A549 (cell line): ENCODE measurements at regions not wholly inside any gene's neighbourhood (a gene's known extent, or its start where the extent isn't known, plus 50 kb on each side); places are given as distances from the start of the nearest gene placed in this dataset.

ENCODE experiments used
- ATAC-seq, 2 experiments: fragments of 200-7000 bp in 1 of 2; fragments of >200 bp in 1 of 2; cut with Nextera tagmentation in 1 of 2; cut with Tn5 transposase in 1 of 2; 3 replicates each; pipeline versions ENCODE4 v1.8.0 to v1.9.1; 2018 to 2020; ENCODE audit warnings: mild to moderate bottlenecking in 1 of 2, moderate library complexity in 1 of 2
- CTCF ChIA-PET: fragments of 300-600 bp; sonication (Branson Sonifier 250); formaldehyde crosslinking; extraction: SDS; loops from one replicate; lab custom pipeline; 2021; ENCODE audit warnings: antibody characterized with exemption, inconsistent platforms; lab: Yijun Ruan, JAX
- POLR2A ChIA-PET: fragments of 350-600 bp; formaldehyde crosslinking; extraction: SDS; loops from one replicate; lab custom pipeline; 2021; ENCODE audit warnings: antibody characterized with exemption, inconsistent platforms; lab: Yijun Ruan, JAX
- DNase-seq, 2 experiments: peaks; one replicate each; pipeline versions ENCODE4 v3.0.0 to v3.0.0-alpha.2; 2011 to 2016; ENCODE audit warnings: low read depth in 1 of 2, low spot score in 1 of 2
- FAIRE-seq: peaks from 2 replicates; lab custom pipeline; 2011; peaks lifted over from hg19 to GRCh38; lab: Jason Lieb, UNC
- H3K27ac ChIP-seq, 2 experiments: fragments of >200 bp; sonication (Bioruptor Twin); formaldehyde crosslinking; 3 replicates each; pipeline ENCODE4 v1.5.1; 2016 to 2017
- H3K4me1 ChIP-seq: fragments of >200 bp; sonication (Bioruptor Twin); formaldehyde crosslinking; 3 replicates; pipeline ENCODE4 v1.6.1; 2016
- H3K4me2 ChIP-seq: fragments of >200 bp; sonication (Bioruptor Twin); formaldehyde crosslinking; 3 replicates; pipeline ENCODE4 v1.6.1; 2016
- H3K4me3 ChIP-seq: fragments of >200 bp; sonication (Bioruptor Twin); formaldehyde crosslinking; 3 replicates; pipeline ENCODE4 v1.5.1; 2016
- H3K9me3 ChIP-seq: fragments of >200 bp; sonication (Bioruptor Twin); formaldehyde crosslinking; 3 replicates; pipeline ENCODE4 v1.6.1; 2016
- BCL3 ChIP-seq: fragments of >200 bp; sonication (Bioruptor Twin); formaldehyde crosslinking; IDR thresholded peaks from 3 replicates; pipeline ENCODE4 v1.6.1; 2016
- CBX2 ChIP-seq: fragments of 200-600 bp; sonication (generic); IDR thresholded peaks from 2 replicates; pipeline ENCODE4 v1.6.1; 2016; ENCODE audit warnings: low read depth, mild to moderate bottlenecking, borderline replicate concordance
- CTCF ChIP-seq: fragments of >200 bp; sonication (Bioruptor Twin); formaldehyde crosslinking; IDR thresholded peaks from 3 replicates; pipeline ENCODE4 v1.5.1; 2016
- FOSB ChIP-seq: fragments of 250-450 bp; sonication (Bioruptor Pico); IDR thresholded peaks from 2 replicates; pipeline ENCODE4 v1.5.0; 2020; ENCODE audit warnings: mild to moderate bottlenecking, moderate library complexity
- HDAC2 ChIP-seq: fragments of 200-600 bp; sonication (generic); IDR thresholded peaks from 2 replicates; pipeline ENCODE4 v1.6.1; 2016
- HEYL ChIP-seq: fragments of 250-450 bp; sonication (Bioruptor Pico); IDR thresholded peaks from 2 replicates; pipeline ENCODE4 v1.8.0; 2021; ENCODE audit warnings: mild to moderate bottlenecking, moderate library complexity
- HOXA7 ChIP-seq: fragments of 250-450 bp; sonication (Bioruptor Pico); IDR thresholded peaks from 2 replicates; pipeline ENCODE4 v1.5.0; 2020; ENCODE audit warnings: mild to moderate bottlenecking, moderate library complexity
- JUN ChIP-seq, 2 experiments: fragments of >200 bp; sonication (Bioruptor Twin); formaldehyde crosslinking; IDR thresholded peaks; 2 replicates in 1 of 2; 3 replicates in 1 of 2; pipeline ENCODE4 v1.6.1; 2016 to 2017
- KDM5A ChIP-seq: fragments of 200-600 bp; sonication (generic); IDR thresholded peaks from 2 replicates; pipeline ENCODE4 v1.6.1; 2016; ENCODE audit warnings: antibody characterized with exemption, mild to moderate bottlenecking
- MAX ChIP-seq: IDR thresholded peaks from 2 replicates; pipeline ENCODE4 v1.6.1; 2012
- NPAS2 ChIP-seq: fragments of 250-450 bp; sonication (Bioruptor Pico); IDR thresholded peaks from 2 replicates; pipeline ENCODE4 v1.8.0; 2022; ENCODE audit warnings: mild to moderate bottlenecking, moderate library complexity, borderline replicate concordance
- NR3C1 ChIP-seq: fragments of >200 bp; sonication (Bioruptor Twin); formaldehyde crosslinking; IDR thresholded peaks from 3 replicates; pipeline ENCODE4 v1.6.1; 2017
- PHF8 ChIP-seq: fragments of 200-600 bp; sonication (generic); IDR thresholded peaks from 2 replicates; pipeline ENCODE4 v1.6.1; 2016; ENCODE audit warnings: low read depth, mild to moderate bottlenecking, antibody characterized with exemption, moderate library complexity, borderline replicate concordance
- POLR2A ChIP-seq: IDR thresholded peaks from 2 replicates; pipeline ENCODE4 v1.6.1; 2012; ENCODE audit warnings: mild to moderate bottlenecking, low read length
- POLR2AphosphoS2 ChIP-seq: conservative IDR thresholded peaks from 2 replicates; pipeline ENCODE4 v1.6.1; 2012; ENCODE audit warnings: low read length, improper control_type of control experiment, inconsistent platforms
- RAD21 ChIP-seq, 2 experiments: fragments of >200 bp in 1 of 2; sonication (Bioruptor Twin) in 1 of 2; formaldehyde crosslinking in 1 of 2; IDR thresholded peaks in 1 of 2; conservative IDR thresholded peaks in 1 of 2; 2 replicates in 1 of 2; 3 replicates in 1 of 2; pipeline ENCODE4 v1.6.1; 2012 to 2018; ENCODE audit warnings: inconsistent platforms in 1 of 2
- RARB ChIP-seq: fragments of 250-450 bp; sonication (Bioruptor Pico); IDR thresholded peaks from 2 replicates; pipeline ENCODE4 v1.8.0; 2021; ENCODE audit warnings: mild to moderate bottlenecking, moderate library complexity
- RCOR1 ChIP-seq: fragments of 150-350 bp; IDR thresholded peaks from 2 replicates; pipeline ENCODE4 v1.6.1; 2014; ENCODE audit warnings: antibody characterized with exemption, low read length, low read depth
- RFX5 ChIP-seq: fragments of 450-650 bp; IDR thresholded peaks from 2 replicates; pipeline ENCODE4 v1.7.1; 2014; ENCODE audit warnings: antibody characterized with exemption, mild to moderate bottlenecking, moderate library complexity
- SMC3 ChIP-seq: fragments of >200 bp; sonication (Bioruptor Twin); formaldehyde crosslinking; IDR thresholded peaks from 3 replicates; pipeline ENCODE4 v1.6.1; 2018; ENCODE audit warnings: inconsistent platforms
- TP53 ChIP-seq: fragments of 250-450 bp; sonication (Bioruptor Pico); IDR thresholded peaks from 2 replicates; pipeline ENCODE4 v1.5.0; 2021; ENCODE audit warnings: mild to moderate bottlenecking, moderate library complexity
- ZFP36 ChIP-seq: fragments of 450-650 bp; IDR thresholded peaks from 2 replicates; pipeline ENCODE4 v1.6.1; 2014; ENCODE audit warnings: borderline replicate concordance; ENCODE audit not compliant: partially characterized antibody
- WGBS: methylation state at CpG from one replicate; pipeline ENCODE4 v1.1.6; 2017; ENCODE audit errors: missing lambda C conversion rate; 5-methylcytosine and 5-hydroxymethylcytosine counted together
- TF ChIP-seq, protein P1 (sequence below): fragments of 250-450 bp; sonication (Bioruptor Pico); IDR thresholded peaks from 2 replicates; pipeline ENCODE4 v1.5.0; 2020; ENCODE audit warnings: low read depth, mild to moderate bottlenecking, moderate library complexity
- TF ChIP-seq, protein P2 (sequence below): IDR thresholded peaks from 2 replicates; pipeline ENCODE4 v1.6.1; 2012

DNA sequence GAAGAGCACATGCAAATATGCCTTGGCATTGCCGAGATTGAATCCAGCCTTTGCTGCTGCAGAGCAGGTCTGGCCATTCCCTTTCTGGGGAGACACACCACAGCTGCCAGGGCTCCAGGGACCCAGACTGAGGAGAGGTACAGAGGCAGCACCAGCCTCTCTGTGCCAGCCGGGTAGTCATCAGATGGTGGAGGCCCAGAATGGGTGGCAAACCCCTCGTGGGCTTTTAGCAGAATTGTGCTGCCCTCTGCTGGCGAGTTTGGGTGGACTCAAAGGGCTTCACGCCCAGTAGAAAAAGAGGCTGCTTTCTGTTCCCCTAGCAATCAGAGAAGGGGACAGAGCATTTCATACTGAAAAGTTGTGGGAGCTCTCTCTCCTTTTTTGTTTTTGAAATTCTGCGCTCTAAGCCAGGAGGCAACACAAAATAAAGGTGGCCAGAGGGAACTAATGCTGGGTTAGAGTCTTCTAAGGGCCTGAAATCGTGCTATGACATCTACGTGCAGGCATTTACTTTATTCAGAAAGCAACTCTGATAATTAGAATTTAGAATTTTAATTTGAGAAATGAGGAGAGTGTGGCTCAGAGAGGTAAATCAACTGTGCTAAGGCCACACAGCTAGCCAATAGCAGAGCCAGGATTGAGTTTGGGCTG lies 158.8 kb upstream of the NAV2 start:
- no peak for TF ChIP-seq RFX5
- TF ChIP-seq RCOR1: no peak
- TF ChIP-seq PHF8: no peak
- TF ChIP-seq RAD21 (conservative IDR thresholded peaks at IDR 0.05 in 1 of 2, IDR thresholded peaks at IDR 0.05 in 1 of 2): peak; percentile 98
- peak; percentile 99 for TF ChIP-seq SMC3
- TF ChIP-seq CTCF: peak; percentile 92
- ChIA-PET POLR2A (no interaction called here), CTCF (interaction anchor here (0.6 to 18.0 kb wide), 77 partner anchors 11 to 800 kb away, joined by 3 to 296 read pairs (median 4); partner anchors contain the start of gene ZDHHC13)
- Histone ChIP-seq H3K27ac (no peak overlapping the region), H3K4me3 (no peak overlapping the region), H3K9me3 (no peaks in the 10 kb centered on the region), H3K4me2 (no peak overlapping the region), H3K4me1 (no peaks in the 10 kb centered on the region)
- ATAC-seq (peak; percentile 70 to 90), FAIRE-seq (no peak), DNase-seq (peak; percentile 57 to 67)
- WGBS: 46% methylated on average over 6 of the region's 8 CpGs

DNA sequence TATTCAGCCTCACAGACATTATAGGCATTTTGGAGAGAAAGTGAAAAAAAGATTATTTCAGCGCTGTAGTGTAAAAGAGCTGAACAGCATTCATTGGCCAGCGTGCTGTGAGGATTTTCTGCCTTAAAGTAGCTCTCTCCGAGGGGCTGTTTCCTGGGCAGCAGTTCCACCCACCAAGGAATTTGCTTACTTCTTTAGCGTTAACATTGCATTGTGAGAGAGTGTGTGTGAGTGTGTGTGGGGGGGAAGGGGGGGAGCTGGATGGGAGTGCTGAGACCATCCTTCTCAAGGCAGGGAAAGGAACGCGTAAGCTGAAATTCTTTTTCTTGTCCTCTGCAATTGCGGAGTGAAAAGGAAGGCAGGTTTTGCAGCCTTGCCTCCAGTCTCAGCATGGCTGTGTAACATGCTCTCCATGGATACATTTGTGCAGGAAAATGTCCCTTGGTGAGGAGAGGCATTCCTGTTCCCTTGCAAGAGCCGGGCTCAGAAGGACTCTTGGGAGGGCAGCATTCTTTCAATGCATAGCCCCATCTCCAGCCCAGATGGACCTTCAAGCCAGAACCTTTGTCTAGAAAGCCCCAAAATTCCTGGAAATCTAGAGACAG lies 159.9 kb upstream of the NAV2 start:
- H3K4me2 ChIP-seq: no peak overlapping the region
- FAIRE-seq: no peak
- no peak for DNase-seq
- no peak overlapping the region for H3K27ac ChIP-seq
- no peaks in the 10 kb centered on the region for H3K9me3 ChIP-seq
- no peak for TF ChIP-seq POLR2A
- TF ChIP-seq JUN (IDR thresholded peaks at IDR 0.05): no peak
- TF ChIP-seq POLR2AphosphoS2: no peak
- TF ChIP-seq CBX2: no peak
- TF ChIP-seq TP53 (CRISPR knock-in tag): no peak
- no peak for TF ChIP-seq RARB (CRISPR knock-in tag)
- TF ChIP-seq RAD21 (conservative IDR thresholded peaks at IDR 0.05 in 1 of 2, IDR thresholded peaks at IDR 0.05 in 1 of 2): no peak
- TF ChIP-seq, protein P1, sequence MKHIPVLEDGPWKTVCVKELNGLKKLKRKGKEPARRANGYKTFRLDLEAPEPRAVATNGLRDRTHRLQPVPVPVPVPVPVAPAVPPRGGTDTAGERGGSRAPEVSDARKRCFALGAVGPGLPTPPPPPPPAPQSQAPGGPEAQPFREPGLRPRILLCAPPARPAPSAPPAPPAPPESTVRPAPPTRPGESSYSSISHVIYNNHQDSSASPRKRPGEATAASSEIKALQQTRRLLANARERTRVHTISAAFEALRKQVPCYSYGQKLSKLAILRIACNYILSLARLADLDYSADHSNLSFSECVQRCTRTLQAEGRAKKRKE (CRISPR knock-in tag): no peak
- TF ChIP-seq HDAC2: no peak
- no peak for TF ChIP-seq MAX
- TF ChIP-seq PHF8: no peak
- TF ChIP-seq HEYL (CRISPR knock-in tag): no peak
- TF ChIP-seq HOXA7: no peak
- no peak for TF ChIP-seq NPAS2 (CRISPR knock-in tag)
- no peak for TF ChIP-seq KDM5A
- no peak for TF ChIP-seq NR3C1
- TF ChIP-seq BCL3: no peak
- no peak for TF ChIP-seq ZFP36
- no peak for TF ChIP-seq FOSB (CRISPR knock-in tag)
- TF ChIP-seq, protein P2, sequence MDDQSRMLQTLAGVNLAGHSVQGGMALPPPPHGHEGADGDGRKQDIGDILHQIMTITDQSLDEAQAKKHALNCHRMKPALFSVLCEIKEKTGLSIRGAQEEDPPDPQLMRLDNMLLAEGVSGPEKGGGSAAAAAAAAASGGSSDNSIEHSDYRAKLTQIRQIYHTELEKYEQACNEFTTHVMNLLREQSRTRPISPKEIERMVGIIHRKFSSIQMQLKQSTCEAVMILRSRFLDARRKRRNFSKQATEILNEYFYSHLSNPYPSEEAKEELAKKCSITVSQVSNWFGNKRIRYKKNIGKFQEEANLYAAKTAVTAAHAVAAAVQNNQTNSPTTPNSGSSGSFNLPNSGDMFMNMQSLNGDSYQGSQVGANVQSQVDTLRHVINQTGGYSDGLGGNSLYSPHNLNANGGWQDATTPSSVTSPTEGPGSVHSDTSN: no peak
- ChIA-PET POLR2A (no interaction called here), CTCF (interaction anchor here (0.6 to 18.0 kb wide), 46 partner anchors 10 to 584 kb away, joined by 3 to 296 read pairs (median 6); no protein-coding TSS in a partner anchor)
- 82% methylated on average over 8 of the region's 8 CpGs for WGBS
- H3K4me1 ChIP-seq: no peaks in the 10 kb centered on the region
- ATAC-seq: no peak
- no peak overlapping the region for H3K4me3 ChIP-seq
